ENCODE measurements at regions not wholly inside any gene's neighbourhood (a gene's known extent, or its start where the extent isn't known, plus 50 kb on each side); places are given as distances from the start of the nearest gene placed in this dataset.

- Histone ChIP-seq H3K4me1 (no peaks in the 10 kb centered on the region), H3K36me3 (no peaks in the 10 kb centered on the region), H3K9me3 (no peaks in the 10 kb centered on the region), H3K4me3 (no peak overlapping the region), H3K27ac (no peak overlapping the region), H3K27me3 (replicated peaks in 1 of 7) (peaks cover 0 to 3% (median 0%) of the 10 kb centered on the region in 7 donors)
- TF ChIP-seq POLR2AphosphoS5 (IDR thresholded peaks at IDR 0.05) (no peak), POLR2A (IDR thresholded peaks at IDR 0.05) (no peak), CTCF (IDR thresholded peaks at IDR 0.05 in 8 of 11, conservative IDR thresholded peaks at IDR 0.05 in 3 of 11) (no peak)
- 11 to 17% (median 13%) methylated on average over 5 of the region's 5 CpGs for WGBS, 5 donors
- DNase-seq: no peak
- intact Hi-C loops (cut with DNase I; ENCODE audit: low total_unique reads): no loop called here
Measured at GRCh38 chr5:155274484-155274883, 260.9 kb downstream of the KIF4B start.

- H3K27ac ChIP-seq: no peak overlapping the region
- peaks cover 0 to 3% (median 0%) of the 10 kb centered on the region in 7 donors for H3K27me3 ChIP-seq (replicated peaks in 1 of 7)
- TF ChIP-seq POLR2AphosphoS5 (IDR thresholded peaks at IDR 0.05): no peak
- no peak for TF ChIP-seq CTCF (IDR thresholded peaks at IDR 0.05 in 8 of 11, conservative IDR thresholded peaks at IDR 0.05 in 3 of 11)
- TF ChIP-seq POLR2A (IDR thresholded peaks at IDR 0.05): no peak
- no peak overlapping the region for H3K4me3 ChIP-seq
- 63 to 77% (median 70%) methylated on average over 6 of the region's 6 CpGs for WGBS, 5 donors
- no peaks in the 10 kb centered on the region for H3K9me3 ChIP-seq
- no peaks in the 10 kb centered on the region for H3K4me1 ChIP-seq
- no peaks in the 10 kb centered on the region for H3K36me3 ChIP-seq
- no peak for DNase-seq
- intact Hi-C loops (cut with DNase I; ENCODE audit: low total_unique reads): no loop called here
Measured at GRCh38 chr5:155275222-155275621, 261.7 kb downstream of the KIF4B start.

- Histone ChIP-seq H3K4me1 (no peaks in the 10 kb centered on the region), H3K27me3 (replicated peaks in 1 of 7) (peaks cover 0 to 3% (median 0%) of the 10 kb centered on the region in 7 donors), H3K9me3 (no peaks in the 10 kb centered on the region), H3K4me3 (no peak overlapping the region), H3K36me3 (no peaks in the 10 kb centered on the region), H3K27ac (no peak overlapping the region)
- DNase-seq: no peak
- 69 to 88% (median 80%) methylated on average over 3 of the region's 3 CpGs for WGBS, 5 donors
- intact Hi-C loops (cut with DNase I; ENCODE audit: low total_unique reads): no loop called here
- TF ChIP-seq POLR2AphosphoS5 (IDR thresholded peaks at IDR 0.05) (no peak), POLR2A (IDR thresholded peaks at IDR 0.05) (no peak), CTCF (IDR thresholded peaks at IDR 0.05 in 8 of 11, conservative IDR thresholded peaks at IDR 0.05 in 3 of 11) (no peak)
Measured at GRCh38 chr5:155276231-155276630, 262.7 kb downstream of the KIF4B start.

GRCh38 chr5:155278532-155278931, 265.0 kb downstream of the KIF4B start:
- H3K36me3 ChIP-seq: no peaks in the 10 kb centered on the region
- peaks cover 0 to 22% (median 0%) of the 10 kb centered on the region in 7 donors for H3K27me3 ChIP-seq (replicated peaks in 1 of 7)
- intact Hi-C loops (cut with DNase I; ENCODE audit: low total_unique reads): no loop called here
- TF ChIP-seq POLR2AphosphoS5 (IDR thresholded peaks at IDR 0.05) (no peak), POLR2A (IDR thresholded peaks at IDR 0.05) (no peak), CTCF (IDR thresholded peaks at IDR 0.05 in 8 of 11, conservative IDR thresholded peaks at IDR 0.05 in 3 of 11) (no peak)
- 57 to 77% (median 65%) methylated on average over 4 of the region's 4 CpGs for WGBS, 5 donors
- H3K4me3 ChIP-seq: no peak overlapping the region
- DNase-seq: no peak
- no peaks in the 10 kb centered on the region for H3K9me3 ChIP-seq
- no peak overlapping the region for H3K27ac ChIP-seq
- H3K4me1 ChIP-seq: no peaks in the 10 kb centered on the region

Data from spleen (tissue), 11 donors.